CD4-positive, alpha-beta T cell treated with Interleukin-17A for 1 hour (primary cell): ENCODE measurements at regions not wholly inside any gene's neighbourhood (a gene's known extent, or its start where the extent isn't known, plus 50 kb on each side); places are given as distances from the start of the nearest gene placed in this dataset.

Experiments
- DNase-seq: peaks from one replicate; pipeline ENCODE4 v3.0.0-alpha.2; 2020

GRCh38 chr10:4569151-4569550 lies 256.9 kb upstream of the AKR1E2 start:
- no peak for DNase-seq

- DNase-seq, result no peak
These were observed 257.3 kb upstream of the AKR1E2 start for GRCh38 chr10:4568731-4569130.

- no peak for DNase-seq
These were observed 257.9 kb upstream of the AKR1E2 start for GRCh38 chr10:4568086-4568485.

GRCh38 chr10:4567637-4568036 lies 258.4 kb upstream of the AKR1E2 start:
- DNase-seq, result no peak

- DNase-seq, result no peak
These were observed 260.0 kb upstream of the AKR1E2 start for GRCh38 chr10:4566011-4566410.

- no peak for DNase-seq
These were observed 264.7 kb upstream of the AKR1E2 start for GRCh38 chr10:4561296-4561695.

GRCh38 chr10:4557469-4557868 lies 268.5 kb upstream of the AKR1E2 start:
- DNase-seq, result no peak

GRCh38 chr10:4556527-4556926 lies 269.5 kb upstream of the AKR1E2 start:
- DNase-seq, result no peak

GRCh38 chr10:4555920-4556319 lies 270.1 kb upstream of the AKR1E2 start:
- DNase-seq, result no peak

GRCh38 chr10:4549139-4549653 lies 276.8 kb upstream of the AKR1E2 start:
- no peak for DNase-seq

GRCh38 chr10:4546931-4547330 lies 279.1 kb upstream of the AKR1E2 start:
- no peak for DNase-seq

GRCh38 chr10:4546500-4546899 lies 279.5 kb upstream of the AKR1E2 start:
- DNase-seq, result no peak

GRCh38 chr10:4545062-4545461 lies 280.9 kb upstream of the AKR1E2 start:
- no peak for DNase-seq

GRCh38 chr10:4543938-4544533 lies 282.0 kb upstream of the AKR1E2 start:
- no peak for DNase-seq

GRCh38 chr10:4541292-4541691 lies 284.7 kb upstream of the AKR1E2 start:
- no peak for DNase-seq

- no peak for DNase-seq
These were observed 288.0 kb upstream of the AKR1E2 start for GRCh38 chr10:4538016-4538415.

GRCh38 chr10:4535521-4535920 lies 290.5 kb upstream of the AKR1E2 start:
- DNase-seq, result no peak

GRCh38 chr10:4533621-4534020 lies 292.4 kb upstream of the AKR1E2 start:
- DNase-seq, result no peak

- DNase-seq, result no peak
These were observed 293.0 kb upstream of the AKR1E2 start for GRCh38 chr10:4532976-4533375.

GRCh38 chr10:4532467-4532866 lies 293.5 kb upstream of the AKR1E2 start:
- no peak for DNase-seq

GRCh38 chr10:4532011-4532410 lies 294.0 kb upstream of the AKR1E2 start:
- no peak for DNase-seq

- DNase-seq, result no peak
These were observed 296.7 kb upstream of the AKR1E2 start for GRCh38 chr10:4529266-4529665.

GRCh38 chr10:4527281-4527970 lies 298.6 kb upstream of the AKR1E2 start:
- DNase-seq, result no peak

GRCh38 chr10:4526311-4526731 lies 299.7 kb upstream of the AKR1E2 start:
- DNase-seq, result no peak

GRCh38 chr10:4525103-4525502 lies 300.9 kb upstream of the AKR1E2 start:
- no peak for DNase-seq
